GM19023 (cell line): ENCODE measurements at regions not wholly inside any gene's neighbourhood (a gene's known extent, or its start where the extent isn't known, plus 50 kb on each side); places are given as distances from the start of the nearest gene placed in this dataset.

Experiments
- ATAC-seq: cut with Tn5 transposase; IDR thresholded peaks from one replicate; pipeline ENCODE4 v1.9.1; 2021; ENCODE audit warnings: mild to moderate bottlenecking, moderate library complexity; ENCODE audit not compliant: unreplicated experiment

DNA sequence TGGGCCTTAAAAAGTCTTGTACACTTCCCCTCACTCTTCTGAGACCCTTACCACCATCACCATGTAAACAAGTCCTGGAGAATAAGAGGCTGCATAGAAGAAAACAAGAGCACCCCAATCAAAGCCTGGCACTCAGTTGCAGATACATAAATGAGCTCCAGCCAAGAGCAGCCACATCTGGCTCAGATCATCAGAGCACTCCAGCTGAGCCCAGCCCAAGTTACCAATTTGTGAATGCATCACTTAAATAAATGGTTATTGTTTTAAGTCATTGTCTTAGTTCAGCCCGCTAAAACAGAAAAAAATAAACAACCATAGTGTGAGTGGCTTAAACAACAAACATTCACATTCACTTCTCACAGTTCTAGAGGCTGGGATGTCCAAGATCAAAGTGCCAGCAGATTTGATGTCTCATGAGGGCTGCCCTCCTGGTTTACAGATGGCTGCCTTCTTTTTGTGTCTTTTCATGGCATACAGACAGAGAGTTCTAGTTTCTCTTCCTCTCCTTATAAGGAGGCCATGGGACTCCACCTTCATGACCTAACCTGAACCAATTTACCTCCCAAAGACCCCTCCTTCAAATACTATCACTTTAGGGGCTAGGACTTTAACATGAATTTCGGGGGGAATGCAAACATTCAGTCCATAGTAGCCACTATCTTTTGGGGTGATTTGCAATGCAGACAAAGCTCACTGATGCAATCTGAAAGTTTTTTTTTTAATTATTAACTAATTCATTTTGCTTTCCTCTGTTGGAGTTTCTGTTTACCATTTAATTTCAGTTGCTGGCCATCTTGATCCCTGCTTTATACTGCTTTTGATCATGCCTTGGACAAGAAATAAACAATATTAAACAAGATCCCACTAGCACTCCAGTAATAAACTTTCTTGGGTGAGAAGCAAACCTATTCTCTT is 187.5 kb upstream of the ACVR2A start:
- ATAC-seq = no peak

DNA sequence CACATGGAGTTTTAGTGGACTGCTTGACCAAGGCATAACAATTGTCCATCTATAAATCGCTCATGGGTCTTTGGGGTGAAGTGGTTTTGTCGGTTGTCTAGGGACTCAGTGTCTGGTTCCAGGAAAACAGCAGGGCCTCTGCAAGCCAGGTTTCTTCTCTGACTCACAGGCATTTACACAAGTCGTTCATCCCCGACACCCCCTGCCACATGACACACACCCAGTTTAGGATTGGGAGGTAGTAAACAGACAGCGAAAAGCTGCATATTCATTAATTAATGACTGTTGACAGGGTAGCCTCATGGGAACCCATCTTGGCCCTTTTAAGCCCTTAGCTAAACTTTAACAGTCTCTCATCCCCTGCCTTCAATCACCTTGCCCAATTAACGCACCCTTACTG is 194.8 kb upstream of the ACVR2A start:
- ATAC-seq = no peak

DNA sequence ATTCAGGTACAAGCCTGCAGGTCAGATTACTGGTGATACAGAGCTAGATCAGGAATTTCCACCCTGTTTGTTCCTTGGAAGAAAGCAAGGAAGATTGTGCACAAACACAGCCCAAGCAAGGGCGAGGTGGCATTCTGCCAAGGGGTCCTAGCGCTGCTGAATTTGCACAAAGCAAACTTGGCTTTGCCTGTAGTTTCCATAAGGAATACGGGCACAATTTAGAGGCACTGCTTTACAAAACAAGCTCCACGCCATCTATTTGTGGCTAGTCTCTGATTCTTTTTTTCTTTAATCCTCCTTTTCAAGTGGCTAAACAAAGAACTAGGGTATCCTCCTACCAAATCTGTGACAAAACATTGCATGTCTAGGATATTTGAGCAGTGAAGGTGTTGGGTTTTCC is 195.5 kb upstream of the ACVR2A start:
- ATAC-seq = no peak

DNA sequence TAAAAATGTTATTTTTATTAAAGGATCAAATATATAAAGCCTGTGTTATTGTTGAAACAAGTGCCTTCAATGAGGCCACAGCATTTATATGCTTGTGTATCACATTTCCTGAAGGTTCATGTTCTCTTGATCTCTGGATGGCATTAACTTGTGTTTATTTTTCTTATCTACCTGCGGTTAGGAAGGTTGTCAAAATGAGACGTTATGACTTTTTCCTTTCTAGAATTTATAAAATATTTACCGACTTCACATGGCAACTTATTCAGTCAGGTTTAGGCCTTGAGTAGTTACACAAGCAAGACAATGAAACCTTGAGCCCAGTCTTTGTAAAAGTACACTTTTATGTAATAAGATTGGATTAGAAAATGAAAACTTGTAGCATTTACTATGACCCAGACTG is 196.4 kb upstream of the ACVR2A start:
- no peak for ATAC-seq

DNA sequence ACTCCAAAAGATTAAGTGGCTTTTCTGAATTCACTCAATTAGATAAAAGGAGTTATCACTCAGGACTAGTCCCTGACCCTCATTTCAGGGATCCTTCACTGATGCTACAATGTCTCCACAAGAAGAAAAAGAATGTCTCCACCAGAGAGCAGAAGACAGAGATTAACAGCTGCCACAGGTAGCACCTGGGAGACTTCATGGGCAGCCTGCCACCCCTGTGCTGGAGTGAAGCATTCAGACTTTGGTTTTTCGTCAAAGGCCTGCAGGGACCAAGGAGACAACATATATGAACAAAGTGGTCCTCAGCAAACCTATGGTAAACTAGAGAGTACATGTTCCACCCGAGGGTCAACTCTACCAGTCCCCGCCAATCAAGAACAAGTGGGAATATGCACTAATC is 197.0 kb upstream of the ACVR2A start:
- no peak for ATAC-seq

DNA sequence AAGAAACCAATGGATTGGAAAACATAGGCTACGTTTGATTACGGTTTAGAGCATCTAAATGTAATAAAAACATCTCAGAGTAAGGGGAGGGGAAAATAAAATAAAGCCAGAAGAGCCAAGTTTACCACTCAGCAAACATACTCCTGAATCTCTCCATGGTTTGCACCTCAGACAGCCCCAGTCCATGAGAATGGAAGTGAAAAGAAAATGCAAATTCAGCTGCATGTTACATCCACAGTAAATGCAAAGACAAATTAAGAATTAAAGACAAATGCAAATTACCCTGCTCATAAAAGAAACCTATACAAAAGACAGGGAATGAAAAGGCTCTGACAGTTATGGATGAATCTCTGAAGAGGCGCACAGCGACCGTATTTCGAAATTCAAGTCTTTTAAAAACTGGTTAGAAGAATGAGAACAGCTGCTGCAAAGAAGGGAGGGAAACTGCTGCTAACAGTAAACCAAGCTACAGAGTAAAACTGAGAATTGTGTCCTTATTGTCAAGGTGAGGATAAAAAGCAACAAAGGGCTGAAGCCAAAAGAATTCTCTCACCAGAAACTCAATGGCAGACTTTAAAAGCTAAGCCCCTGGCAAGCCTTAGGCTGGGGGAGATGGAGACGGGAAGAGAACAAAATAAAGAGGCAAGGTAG is 197.9 kb upstream of the ACVR2A start:
- no peak for ATAC-seq

DNA sequence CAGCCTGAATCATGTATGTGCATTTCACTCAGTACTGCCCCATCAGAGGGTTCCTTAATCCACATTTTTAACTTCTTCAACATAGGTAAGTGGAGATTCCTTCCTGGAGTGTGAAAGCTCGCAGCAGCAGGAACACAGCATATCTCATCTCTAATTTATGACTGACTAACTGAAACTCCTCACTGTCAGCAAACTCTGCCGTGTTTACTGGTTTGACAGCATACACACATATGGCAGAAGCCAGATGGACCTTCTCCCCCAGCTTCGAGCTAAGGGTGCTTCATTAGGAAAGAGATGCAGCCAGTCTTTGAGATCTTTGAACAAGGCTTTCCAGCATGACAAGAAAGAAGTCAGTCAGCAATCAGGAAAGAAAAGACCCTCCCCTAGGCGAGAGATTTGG is 200.3 kb upstream of the ACVR2A start:
- no peak for ATAC-seq

DNA sequence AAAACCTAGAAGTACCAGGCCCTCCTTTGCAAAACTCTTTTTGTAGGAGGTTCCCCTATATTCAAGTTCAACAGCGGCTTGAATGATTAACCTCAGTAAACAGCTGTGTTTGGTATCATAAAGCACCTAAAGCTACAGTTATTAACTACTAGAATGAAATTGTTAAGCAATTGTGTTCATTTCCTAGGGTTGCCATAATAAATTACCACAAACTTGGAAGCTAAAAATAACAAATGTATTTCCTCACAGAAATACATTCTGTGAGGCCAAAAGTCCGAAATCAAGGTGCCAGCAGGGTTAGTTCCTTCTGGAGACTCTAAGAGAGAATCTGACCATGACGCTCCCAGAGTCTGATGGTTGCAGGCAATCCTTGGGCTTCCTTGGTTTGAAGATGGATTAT is 202.1 kb upstream of the ACVR2A start:
- no peak for ATAC-seq

DNA sequence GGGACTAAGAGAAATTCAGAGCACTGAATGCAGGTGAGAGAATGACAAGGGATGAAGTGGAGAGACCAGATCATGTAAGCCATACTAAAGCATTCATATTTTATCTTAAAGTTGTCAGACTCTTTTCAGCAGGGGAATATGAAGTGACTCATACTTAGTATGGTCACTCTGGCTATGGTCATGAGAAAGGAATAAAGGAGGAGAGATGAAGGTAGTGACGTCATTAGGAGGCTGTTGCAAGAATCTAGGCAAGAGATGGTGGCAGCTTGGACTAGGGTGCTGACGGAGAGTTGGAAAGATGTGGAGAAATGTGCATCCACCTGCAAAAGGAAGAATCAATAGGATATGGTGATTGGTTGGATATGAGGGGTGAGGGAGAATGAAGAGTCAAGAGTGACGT is 203.2 kb upstream of the ACVR2A start:
- no peak for ATAC-seq

DNA sequence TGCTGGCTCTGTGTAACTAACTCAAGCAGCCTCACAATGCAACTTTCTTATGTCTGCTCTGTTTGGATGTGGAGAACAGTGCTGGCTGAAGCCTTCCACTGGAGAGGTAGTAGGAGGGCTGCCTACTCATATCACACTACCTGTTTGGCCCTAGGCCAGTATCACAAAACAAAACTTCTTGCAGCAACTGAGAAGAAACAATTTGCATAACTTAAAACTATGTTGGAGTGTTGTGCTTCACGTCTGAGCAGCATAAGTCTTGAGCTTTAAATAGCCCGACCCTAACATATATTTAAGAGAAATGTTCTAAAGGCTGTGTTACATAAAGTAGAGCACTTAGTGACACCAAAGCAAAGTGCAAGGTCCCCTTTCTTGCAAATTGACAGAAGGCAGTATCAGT is 204.9 kb upstream of the ACVR2A start:
- peak; percentile 71 for ATAC-seq

DNA sequence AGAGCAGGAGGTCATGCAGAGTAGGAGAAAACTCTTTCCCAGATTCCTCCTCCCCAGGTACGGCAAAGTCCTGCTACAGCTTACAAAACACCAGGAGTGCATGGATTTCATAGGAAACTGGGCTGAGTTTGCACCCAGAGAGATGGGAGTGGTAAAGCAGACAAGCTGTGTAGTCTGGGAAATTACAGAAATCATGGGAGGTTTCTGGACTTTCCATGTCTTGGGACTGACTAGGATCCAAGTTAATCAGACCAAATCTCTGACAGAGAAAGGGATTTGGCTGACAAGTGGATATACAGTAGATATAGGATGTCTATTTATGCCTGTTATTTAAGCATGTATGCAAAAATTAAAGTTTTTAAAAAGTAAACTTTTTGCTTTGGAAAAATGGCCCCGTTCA is 205.4 kb upstream of the ACVR2A start:
- no peak for ATAC-seq

DNA sequence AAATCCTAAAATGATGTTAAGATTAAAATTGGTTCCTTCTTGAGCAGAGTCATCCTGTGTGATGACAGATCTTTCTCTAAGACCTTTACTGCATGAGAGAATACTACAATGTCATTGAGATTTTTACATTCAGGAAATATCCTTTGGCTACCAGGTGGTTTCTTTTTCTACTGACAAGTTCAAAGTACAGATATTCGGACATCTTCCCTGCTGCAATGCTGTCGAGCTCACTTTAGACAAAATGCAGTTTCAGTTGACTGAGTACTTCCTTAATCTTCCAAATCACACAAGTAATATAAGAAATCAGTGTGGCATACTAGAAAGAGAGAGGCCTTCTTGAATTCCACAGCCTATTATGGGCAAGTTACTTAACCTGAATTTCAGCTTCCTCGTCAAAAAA is 207.9 kb upstream of the ACVR2A start:
- ATAC-seq = no peak

DNA sequence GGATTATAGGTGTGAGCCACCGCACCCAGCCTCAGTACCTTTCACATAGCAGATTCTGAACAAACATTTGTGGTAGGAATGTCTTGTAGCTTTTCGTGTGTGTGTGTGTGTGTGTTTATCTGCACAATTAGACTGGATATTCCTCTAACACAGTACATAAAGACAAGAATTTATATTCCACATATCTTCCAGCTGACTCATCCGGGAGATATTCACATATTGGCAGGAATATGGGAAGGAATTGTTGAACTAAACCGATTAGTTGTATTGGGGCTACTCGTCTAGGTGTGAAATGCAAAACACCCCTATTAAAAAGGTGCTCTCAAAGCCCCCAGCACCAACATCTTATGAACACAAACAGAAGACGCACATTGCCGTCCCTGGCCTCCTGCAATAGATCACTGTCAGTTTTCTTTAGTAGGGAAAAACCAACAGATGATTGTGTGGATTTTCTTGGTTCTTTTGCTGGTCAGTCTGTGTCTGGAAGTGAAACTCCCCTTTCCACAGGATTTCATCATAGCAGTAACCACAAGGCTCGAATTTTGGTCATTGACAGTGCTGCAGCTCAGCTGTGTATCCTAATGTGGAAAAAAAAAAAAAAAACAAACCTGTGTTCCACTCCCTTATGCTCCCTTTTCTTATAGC is 208.5 kb upstream of the ACVR2A start:
- ATAC-seq = no peak

DNA sequence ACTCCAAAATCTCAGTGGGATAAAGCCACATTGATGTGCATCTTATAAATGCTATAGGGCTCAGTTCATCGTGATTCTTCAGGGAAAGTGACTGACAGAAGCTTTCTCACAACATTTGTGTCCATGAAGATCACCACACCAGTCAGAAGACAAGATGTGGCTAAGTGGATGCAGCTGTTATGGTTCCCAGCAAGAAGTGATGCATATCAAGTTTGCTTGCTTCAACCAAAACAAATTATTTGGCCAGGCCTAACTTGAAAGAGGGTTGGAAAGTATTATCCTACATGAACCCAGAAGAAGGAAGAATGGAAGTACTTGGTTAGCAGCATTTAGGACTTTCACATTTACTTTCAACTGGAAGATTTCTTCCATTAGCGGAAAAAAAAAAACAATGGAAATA is 210.0 kb upstream of the ACVR2A start:
- no peak for ATAC-seq

DNA sequence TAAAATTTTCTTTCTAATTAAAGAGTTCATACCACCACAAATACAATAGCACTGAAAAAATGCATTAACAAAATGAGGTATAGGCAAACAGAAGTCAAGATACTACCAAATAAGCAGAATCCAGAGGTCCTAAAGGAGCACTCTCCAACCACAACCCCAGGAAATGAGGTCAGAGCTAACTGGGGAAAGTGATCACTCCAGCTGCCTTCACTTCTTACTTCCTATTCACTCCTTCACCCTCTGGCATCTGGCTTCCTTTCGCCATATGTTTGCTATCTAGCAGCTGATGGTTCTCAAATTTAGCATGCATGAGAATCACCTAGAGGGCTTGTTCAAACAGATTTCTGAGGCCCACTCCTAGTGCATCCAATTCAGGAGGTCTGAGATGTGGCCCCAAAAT is 212.6 kb upstream of the ACVR2A start:
- ATAC-seq = no peak

DNA sequence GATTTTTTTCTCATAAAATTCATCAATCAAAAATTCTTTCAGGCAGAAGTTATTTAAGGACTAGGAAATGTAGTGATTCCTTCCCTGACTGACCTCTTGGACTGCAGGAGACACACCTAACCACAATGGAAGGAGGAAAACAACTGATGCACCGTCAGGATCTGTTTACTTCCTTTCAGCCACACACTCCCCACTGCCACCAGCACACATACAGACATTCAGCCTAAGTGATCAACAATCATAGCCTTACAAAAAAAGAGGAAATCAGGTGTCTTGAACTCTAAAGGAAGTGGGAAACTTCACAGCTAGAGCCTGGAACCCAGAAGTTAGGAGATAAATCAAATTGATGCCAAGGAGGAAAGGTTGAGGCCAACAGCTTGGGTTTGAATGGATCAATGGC is 213.5 kb upstream of the ACVR2A start:
- ATAC-seq = no peak

DNA sequence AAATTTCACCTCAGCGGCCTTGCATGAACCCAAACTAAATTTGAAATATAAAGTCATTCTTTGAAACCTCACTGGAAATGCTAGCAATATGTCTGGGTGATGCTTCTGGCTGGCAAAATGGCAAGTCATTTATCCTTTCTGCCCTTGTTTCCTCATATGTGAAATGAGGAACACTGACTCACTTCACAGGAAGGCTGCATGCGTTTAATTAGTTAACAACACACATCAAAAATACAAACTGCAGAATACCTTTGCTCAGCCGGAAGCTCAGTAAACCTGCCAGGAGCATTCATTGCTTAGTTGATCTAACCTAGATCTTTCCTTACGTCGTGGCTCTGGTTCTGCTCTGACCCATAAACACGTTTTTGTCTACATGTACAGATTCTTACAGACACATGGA is 214.2 kb upstream of the ACVR2A start:
- no peak for ATAC-seq

DNA sequence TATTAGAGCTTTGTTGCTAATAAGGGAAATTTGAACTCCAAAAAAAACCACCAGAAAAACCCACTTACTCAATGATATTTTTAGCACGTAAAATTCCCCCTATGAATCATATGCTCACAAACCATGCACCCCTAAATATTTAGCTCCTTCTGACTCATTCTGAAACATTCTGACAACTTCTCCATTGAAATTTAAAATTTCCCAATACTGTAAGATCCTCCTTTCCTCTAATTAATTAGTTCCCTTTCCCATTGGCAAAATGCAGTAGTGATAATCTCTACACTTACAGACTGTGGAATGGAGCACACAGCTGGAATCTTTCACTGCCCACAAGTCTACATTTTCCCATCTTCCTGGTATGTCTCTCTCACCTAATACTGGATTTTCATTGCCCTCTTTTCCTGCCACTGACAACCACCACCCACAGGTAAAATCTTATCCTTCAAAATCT is 215.8 kb upstream of the ACVR2A start:
- ATAC-seq = peak; percentile 43

DNA sequence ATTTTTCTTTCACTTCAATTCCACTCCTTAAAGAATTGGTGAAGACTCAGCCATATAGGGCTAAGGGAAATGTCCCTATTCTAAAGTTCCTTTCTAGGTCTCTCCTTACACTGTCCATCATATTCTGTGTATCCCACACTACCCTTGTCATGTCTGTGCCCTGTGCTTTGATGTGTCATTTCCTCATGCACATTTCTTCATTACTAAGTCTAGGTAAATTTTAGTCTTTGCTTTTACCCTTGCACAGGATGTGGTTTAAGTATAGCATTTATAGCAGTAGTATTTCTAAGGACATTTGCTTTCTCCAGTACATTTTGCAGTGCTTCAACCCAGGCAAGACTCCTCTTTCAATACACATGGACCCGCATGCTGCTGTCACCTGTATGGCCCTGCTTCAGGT is 221.5 kb upstream of the ACVR2A start:
- peak; percentile 88 for ATAC-seq

DNA sequence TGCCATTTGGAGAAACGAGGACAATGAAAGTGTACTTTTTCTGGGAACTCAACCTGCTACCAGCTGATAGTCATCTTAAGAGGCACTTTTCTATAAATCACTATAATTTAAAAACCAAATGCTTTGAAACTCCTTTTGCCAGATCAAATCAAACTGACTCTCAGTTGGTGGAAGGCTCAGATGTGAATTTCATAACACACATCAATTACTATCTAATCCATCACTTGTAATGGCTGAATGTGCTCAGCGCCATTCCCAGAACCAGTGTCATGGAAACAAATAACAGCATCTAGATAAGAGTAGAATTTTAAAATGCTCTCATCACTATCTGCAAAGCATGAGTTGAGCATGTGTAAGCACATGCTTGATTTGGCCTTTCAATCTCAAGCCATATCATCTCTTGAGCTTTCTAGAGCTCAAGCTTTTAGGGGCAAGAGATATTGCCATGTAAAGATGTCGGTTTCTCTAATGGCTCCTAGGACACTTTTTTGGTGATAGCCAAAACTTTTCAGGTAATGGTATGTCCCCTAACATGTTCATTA is 223.1 kb upstream of the ACVR2A start:
- ATAC-seq = no peak

DNA sequence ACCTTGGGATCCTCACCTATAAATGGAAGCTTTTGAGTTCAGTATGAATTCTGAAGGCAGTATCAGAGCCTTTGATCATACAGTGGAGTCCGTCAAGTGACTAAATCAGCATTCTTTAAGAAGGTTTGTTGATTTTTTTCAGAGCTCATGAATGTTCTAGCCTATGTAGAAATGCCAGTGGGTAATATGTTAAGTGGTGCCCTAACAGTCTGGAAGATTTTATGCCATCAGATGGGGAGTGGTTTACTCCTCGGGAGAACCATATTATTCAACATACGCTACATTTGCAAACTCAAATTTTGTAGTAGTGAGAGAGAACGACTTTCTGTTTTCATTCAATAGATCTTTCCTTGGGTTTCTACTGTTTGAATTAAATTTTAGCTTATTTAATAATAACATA is 225.0 kb upstream of the ACVR2A start:
- no peak for ATAC-seq

DNA sequence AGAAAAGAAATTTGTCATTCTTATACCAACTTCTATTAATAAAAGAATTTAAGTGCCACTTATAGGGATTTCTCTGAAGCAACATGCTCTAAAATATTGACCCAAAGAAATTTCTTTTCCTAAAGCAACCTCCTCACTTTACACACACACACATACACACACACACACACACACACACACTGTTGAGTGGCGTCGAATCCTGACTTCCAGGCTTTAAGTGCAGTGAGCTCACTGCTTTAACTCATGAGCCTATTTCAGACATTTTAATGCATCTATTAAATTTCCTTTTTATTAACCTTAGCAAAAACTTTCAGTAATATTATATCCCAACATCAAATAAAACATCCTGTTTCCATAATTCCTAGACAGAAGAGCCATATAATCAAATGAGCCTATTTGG is 229.1 kb upstream of the ACVR2A start:
- no peak for ATAC-seq
